Spleen (tissue), 11 donors: ENCODE measurements at regions not wholly inside any gene's neighbourhood (a gene's known extent, or its start where the extent isn't known, plus 50 kb on each side); places are given as distances from the start of the nearest gene placed in this dataset.

ENCODE experiments used
- DNase-seq: peaks from one replicate; pipeline ENCODE4 v3.0.0-alpha.2; 2020
- H3K27ac ChIP-seq, 8 donors: fragments of 200-600 bp; sonication (generic) in 7 of 8; 1 replicate in 4 of 8; 2 replicates in 4 of 8; pipeline versions ENCODE4 v1.5.0 to v1.8.0; 2016 to 2021; ENCODE audit warnings: inconsistent platforms in 4 of 8, mild to moderate bottlenecking in 4 of 8, moderate library complexity in 1 of 8
- H3K27me3 ChIP-seq, 7 donors: fragments of 200-600 bp; sonication (generic) in 6 of 7; replicated peaks in 1 of 7; 1 replicate in 4 of 7; 2 replicates in 3 of 7; pipeline versions ENCODE4 v1.5.0 to v1.8.0; 2016 to 2021; ENCODE audit warnings: inconsistent platforms in 3 of 7, mild to moderate bottlenecking in 1 of 7
- H3K36me3 ChIP-seq, 6 donors: fragments of 200-600 bp; sonication (generic) in 5 of 6; 1 replicate in 4 of 6; 2 replicates in 2 of 6; pipeline versions ENCODE4 v1.5.0 to v1.8.0; 2016 to 2021; ENCODE audit warnings: inconsistent platforms in 2 of 6
- H3K4me1 ChIP-seq, 6 donors: fragments of 200-600 bp; sonication (generic) in 5 of 6; 1 replicate in 3 of 6; 2 replicates in 3 of 6; pipeline versions ENCODE4 v1.5.0 to v1.8.0; 2016 to 2021; ENCODE audit warnings: inconsistent platforms in 3 of 6
- H3K4me3 ChIP-seq, 8 donors: fragments of 200-600 bp; sonication (generic) in 7 of 8; 1 replicate in 4 of 8; 2 replicates in 4 of 8; pipeline versions ENCODE4 v1.5.0 to v1.8.0; 2016 to 2021; ENCODE audit warnings: inconsistent platforms in 4 of 8, mild to moderate bottlenecking in 4 of 8, moderate library complexity in 2 of 8
- H3K9me3 ChIP-seq, 8 donors: fragments of 200-600 bp; sonication (generic) in 7 of 8; 1 replicate in 4 of 8; 2 replicates in 4 of 8; pipeline versions ENCODE4 v1.5.0 to v1.8.0; 2016 to 2021; ENCODE audit warnings: inconsistent platforms in 4 of 8
- CTCF ChIP-seq, 11 experiments: fragments of 200-600 bp in 7 of 11; fragments of 450-650 bp in 4 of 11; sonication (generic) in 4 of 11; IDR thresholded peaks in 8 of 11; conservative IDR thresholded peaks in 3 of 11; 1 replicate in 7 of 11; 2 replicates in 4 of 11; pipeline versions ENCODE4 v1.4.0 to v1.8.0; 2016 to 2021; ENCODE audit warnings: antibody characterized with exemption in 11 of 11, inconsistent platforms in 4 of 11, mild to moderate bottlenecking in 1 of 11
- POLR2A ChIP-seq, 3 donors: fragments of 450-650 bp; IDR thresholded peaks; one replicate each; pipeline ENCODE4 v1.5.1; 2017; ENCODE audit warnings: antibody characterized with exemption in 3 of 3, mild to moderate bottlenecking in 1 of 3
- POLR2AphosphoS5 ChIP-seq, 3 donors: sonication (generic); formaldehyde crosslinking; IDR thresholded peaks; one replicate each; pipeline ENCODE4 v1.5.1; 2017; ENCODE audit warnings: antibody characterized with exemption in 3 of 3
- WGBS, 5 donors: extraction: QIAGEN DNeasy Blood & Tissue Kit in 3 of 5; methylation state at CpG; one replicate each; pipeline versions ENCODE4 v1.1.5 to v1.1.7; 2013 to 2018; 5-methylcytosine and 5-hydroxymethylcytosine counted together
- intact Hi-C: fragments of 100-400 bp; cut with DNase I; formaldehyde crosslinking; loops from one replicate; pipeline ENCODE4 v1.15.0; 2023; ENCODE audit warnings: low total_unique reads
- donor health status: healthy with polysubstance abuse.
- donor health status: DM: no; HTN: no; CAD: no; lungs with moderate emphysema.
- donor health status: DM: no; HTN: no; CAD: no.
- donor health status: Bipolar disorder and iron deficiency.
- donor health status: healthy.
- donor health status: DM: no; HTN: no; CAD: no.
- donor health status: DM: yes; HTN: yes; CAD: no.

- Histone ChIP-seq H3K4me1 (no peaks in the 10 kb centered on the region), H3K36me3 (no peaks in the 10 kb centered on the region), H3K27me3 (peaks cover 0 to 19% (median 0%) of the 10 kb centered on the region in 7 donors), H3K4me3 (no peak overlapping the region), H3K9me3 (no peaks in the 10 kb centered on the region), H3K27ac (no peak overlapping the region)
- TF ChIP-seq POLR2AphosphoS5 (IDR thresholded peaks at IDR 0.05) (no peak), CTCF (IDR thresholded peaks at IDR 0.05 in 8 of 11, conservative IDR thresholded peaks at IDR 0.05 in 3 of 11) (no peak), POLR2A (IDR thresholded peaks at IDR 0.05) (no peak)
- WGBS, 5 donors, result 87 to 93% (median 91%) methylated on average over 8 of the region's 8 CpGs
- no peak for DNase-seq
- intact Hi-C loops, result no loop called here
Observed at GRCh38 chr7:35528381-35528977, 166.5 kb downstream of the HERPUD2 start.

GRCh38 chr7:35526645-35527044, 168.3 kb downstream of the HERPUD2 start:
- TF ChIP-seq POLR2AphosphoS5 (IDR thresholded peaks at IDR 0.05) (no peak), CTCF (IDR thresholded peaks at IDR 0.05 in 8 of 11, conservative IDR thresholded peaks at IDR 0.05 in 3 of 11) (no peak)
- DNase-seq, result no peak
- 71 to 87% (median 77%) methylated on average over 4 of the region's 4 CpGs for WGBS, 5 donors
- H3K36me3 ChIP-seq, result no peaks in the 10 kb centered on the region
- H3K27ac ChIP-seq, result no peak overlapping the region
- H3K9me3 ChIP-seq, result no peaks in the 10 kb centered on the region
- intact Hi-C loops, result no loop called here
- no peaks in the 10 kb centered on the region for H3K4me1 ChIP-seq
- H3K4me3 ChIP-seq, result no peak overlapping the region
- H3K27me3 ChIP-seq, result peaks cover 0 to 25% (median 0%) of the 10 kb centered on the region in 7 donors

- Histone ChIP-seq H3K9me3 (no peaks in the 10 kb centered on the region), H3K4me1 (no peaks in the 10 kb centered on the region), H3K4me3 (no peak overlapping the region), H3K27me3 (peaks cover 0 to 32% (median 0%) of the 10 kb centered on the region in 7 donors), H3K27ac (no peak overlapping the region), H3K36me3 (no peaks in the 10 kb centered on the region)
- intact Hi-C loops, result no loop called here
- DNase-seq, result no peak
- WGBS, 5 donors, result 81 to 90% (median 83%) methylated on average over 5 of the region's 5 CpGs
- TF ChIP-seq CTCF (IDR thresholded peaks at IDR 0.05 in 8 of 11, conservative IDR thresholded peaks at IDR 0.05 in 3 of 11), result no peak
- TF ChIP-seq POLR2AphosphoS5 (IDR thresholded peaks at IDR 0.05), result no peak
- TF ChIP-seq POLR2A (IDR thresholded peaks at IDR 0.05), result no peak
Observed at GRCh38 chr7:35524112-35524804, 170.7 kb downstream of the HERPUD2 start.

GRCh38 chr7:35523292-35523691, 171.6 kb downstream of the HERPUD2 start:
- DNase-seq, result no peak
- Histone ChIP-seq H3K36me3 (no peaks in the 10 kb centered on the region), H3K27me3 (peaks cover 0 to 31% (median 0%) of the 10 kb centered on the region in 7 donors), H3K9me3 (no peaks in the 10 kb centered on the region), H3K4me3 (no peak overlapping the region), H3K27ac (no peak overlapping the region), H3K4me1 (no peaks in the 10 kb centered on the region)
- TF ChIP-seq POLR2AphosphoS5 (IDR thresholded peaks at IDR 0.05) (no peak), POLR2A (IDR thresholded peaks at IDR 0.05) (no peak), CTCF (IDR thresholded peaks at IDR 0.05 in 8 of 11, conservative IDR thresholded peaks at IDR 0.05 in 3 of 11) (no peak)
- 85 to 94% (median 88%) methylated on average over 7 of the region's 7 CpGs for WGBS, 5 donors
- intact Hi-C loops, result no loop called here
